ENCODE measurements at regions not wholly inside any gene's neighbourhood (a gene's known extent, or its start where the extent isn't known, plus 50 kb on each side); places are given as distances from the start of the nearest gene placed in this dataset.

- DNase-seq (ENCODE audit: low read depth, low spot score) (no peak), FAIRE-seq (no peak)
- H3K9me1 ChIP-seq (ENCODE audit: control insufficient read depth, extremely low read depth, insufficient read depth, low read length): no peaks in the 10 kb centered on the region
- H3K27ac ChIP-seq (ENCODE audit: control insufficient read depth, insufficient read depth, low read length): no peak overlapping the region
- H3K36me3 ChIP-seq (ENCODE audit: control insufficient read depth in 2 of 2, extremely low read depth in 1 of 2, insufficient read depth in 2 of 2, low read length in 2 of 2): no peaks in the 10 kb centered on the region
- dilution Hi-C loops (cut with MboI; ENCODE audit: extremely low pct_ligation_motif_present, low sequenced_read_pairs): no loop called here
- H2AFZ ChIP-seq (ENCODE audit: control insufficient read depth, low read length): no peak overlapping the region
- no peak overlapping the region for H3K4me3 ChIP-seq (ENCODE audit: control insufficient read depth in 2 of 3, extremely low read depth in 1 of 3, insufficient read depth in 2 of 3, low read depth in 1 of 3, low read length in 3 of 3)
- H3K4me1 ChIP-seq (ENCODE audit: control insufficient read depth, extremely low read depth, insufficient read depth, low read length): no peaks in the 10 kb centered on the region
- H3K27me3 ChIP-seq (ENCODE audit: control insufficient read depth, extremely low read depth, insufficient read depth, low read length): no peaks in the 10 kb centered on the region
- H3K4me2 ChIP-seq (ENCODE audit: control insufficient read depth, extremely low read depth, insufficient read depth, low read depth, low read length): no peak overlapping the region
- no peaks in the 10 kb centered on the region for H4K20me1 ChIP-seq (ENCODE audit: control insufficient read depth, extremely low read depth, insufficient read depth, low read length)
- H3K79me2 ChIP-seq (ENCODE audit: control insufficient read depth, insufficient read depth, low read length): no peaks in the 10 kb centered on the region
- no peak overlapping the region for H3K9ac ChIP-seq (ENCODE audit: control insufficient read depth, extremely low read depth, insufficient read depth, low read length)
- H3K9me3 ChIP-seq (ENCODE audit: control insufficient read depth, low read depth, low read length): no peaks in the 10 kb centered on the region
- TF ChIP-seq CTCF (optimal IDR thresholded peaks at IDR 0.05 in 1 of 3, IDR thresholded peaks at IDR 0.05 in 1 of 3, conservative IDR thresholded peaks at IDR 0.05 in 1 of 3; ENCODE audit: extremely low read depth in 1 of 3, insufficient read depth in 2 of 3, low read length in 3 of 3) (no peak), EZH2 (IDR thresholded peaks at IDR 0.05; ENCODE audit: low read length) (no peak)
Measured at GRCh38 chr2:136510244-136510643, 255.1 kb upstream of the THSD7B start.

- H3K4me1 ChIP-seq (ENCODE audit: control insufficient read depth, extremely low read depth, insufficient read depth, low read length): no peaks in the 10 kb centered on the region
- DNase-seq (ENCODE audit: low read depth, low spot score): no peak
- no peaks in the 10 kb centered on the region for H3K27me3 ChIP-seq (ENCODE audit: control insufficient read depth, extremely low read depth, insufficient read depth, low read length)
- no peak for FAIRE-seq
- no peak overlapping the region for H3K4me2 ChIP-seq (ENCODE audit: control insufficient read depth, extremely low read depth, insufficient read depth, low read depth, low read length)
- TF ChIP-seq CTCF (optimal IDR thresholded peaks at IDR 0.05 in 1 of 3, IDR thresholded peaks at IDR 0.05 in 1 of 3, conservative IDR thresholded peaks at IDR 0.05 in 1 of 3; ENCODE audit: extremely low read depth in 1 of 3, insufficient read depth in 2 of 3, low read length in 3 of 3) (no peak), EZH2 (IDR thresholded peaks at IDR 0.05; ENCODE audit: low read length) (no peak)
- no peak overlapping the region for H3K27ac ChIP-seq (ENCODE audit: control insufficient read depth, insufficient read depth, low read length)
- H3K4me3 ChIP-seq (ENCODE audit: control insufficient read depth in 2 of 3, extremely low read depth in 1 of 3, insufficient read depth in 2 of 3, low read depth in 1 of 3, low read length in 3 of 3): no peak overlapping the region
- no peaks in the 10 kb centered on the region for H3K36me3 ChIP-seq (ENCODE audit: control insufficient read depth in 2 of 2, extremely low read depth in 1 of 2, insufficient read depth in 2 of 2, low read length in 2 of 2)
- H3K9ac ChIP-seq (ENCODE audit: control insufficient read depth, extremely low read depth, insufficient read depth, low read length): no peak overlapping the region
- H3K79me2 ChIP-seq (ENCODE audit: control insufficient read depth, insufficient read depth, low read length): no peaks in the 10 kb centered on the region
- H2AFZ ChIP-seq (ENCODE audit: control insufficient read depth, low read length): no peak overlapping the region
- H4K20me1 ChIP-seq (ENCODE audit: control insufficient read depth, extremely low read depth, insufficient read depth, low read length): no peaks in the 10 kb centered on the region
- H3K9me1 ChIP-seq (ENCODE audit: control insufficient read depth, extremely low read depth, insufficient read depth, low read length): no peaks in the 10 kb centered on the region
- H3K9me3 ChIP-seq (ENCODE audit: control insufficient read depth, low read depth, low read length): no peaks in the 10 kb centered on the region
- dilution Hi-C loops (cut with MboI; ENCODE audit: extremely low pct_ligation_motif_present, low sequenced_read_pairs): no loop called here
Measured at GRCh38 chr2:136505462-136505861, 259.9 kb upstream of the THSD7B start.

Data from keratinocyte (primary cell).